KMS-11 (cell line): ENCODE measurements at regions not wholly inside any gene's neighbourhood (a gene's known extent, or its start where the extent isn't known, plus 50 kb on each side); places are given as distances from the start of the nearest gene placed in this dataset.

Source experiments
- H2AFZ ChIP-seq: fragments of 200-600 bp; sonication (generic); 2 replicates; pipeline ENCODE4 v1.6.1; 2016; ENCODE audit warnings: antibody characterized with exemption, mixed run types, low read depth
- H3K27ac ChIP-seq: fragments of 200-600 bp; sonication (generic); 2 replicates; pipeline ENCODE4 v1.6.1; 2016; ENCODE audit warnings: mild to moderate bottlenecking, mixed run types
- H3K27me3 ChIP-seq: fragments of 200-600 bp; sonication (generic); 2 replicates; pipeline ENCODE4 v1.6.1; 2017; ENCODE audit warnings: mild to moderate bottlenecking, low read depth, mixed run types, moderate library complexity; ENCODE audit not compliant: insufficient read depth
- H3K36me3 ChIP-seq: fragments of 200-600 bp; sonication (generic); 2 replicates; pipeline ENCODE4 v1.6.1; 2017; ENCODE audit warnings: mild to moderate bottlenecking, mixed run types; ENCODE audit not compliant: insufficient read depth
- H3K4me1 ChIP-seq: fragments of 200-600 bp; sonication (generic); 2 replicates; pipeline ENCODE4 v1.6.1; 2016; ENCODE audit warnings: mild to moderate bottlenecking, low read depth, mixed run types; ENCODE audit not compliant: poor library complexity, severe bottlenecking
- H3K4me2 ChIP-seq: fragments of 200-600 bp; sonication (generic); 2 replicates; pipeline ENCODE4 v1.7.0; 2016; ENCODE audit warnings: mild to moderate bottlenecking, mixed run types
- H3K4me3 ChIP-seq: fragments of 200-600 bp; sonication (generic); IDR thresholded peaks from 2 replicates; pipeline ENCODE4 v1.6.1; 2017; ENCODE audit warnings: low read depth, low read length, mixed read lengths; ENCODE audit not compliant: insufficient read depth
- H3K79me2 ChIP-seq: fragments of 200-600 bp; sonication (generic); 2 replicates; pipeline ENCODE4 v1.6.1; 2016; ENCODE audit warnings: low read depth, mixed run types; ENCODE audit not compliant: insufficient read depth
- H3K9ac ChIP-seq: fragments of 200-600 bp; sonication (generic); 2 replicates; pipeline ENCODE4 v1.6.1; 2016; ENCODE audit warnings: mild to moderate bottlenecking, mixed run types
- H4K20me1 ChIP-seq: fragments of 200-600 bp; sonication (generic); 2 replicates; pipeline ENCODE4 v1.6.1; 2016; ENCODE audit warnings: mild to moderate bottlenecking, mixed run types; ENCODE audit not compliant: insufficient read depth
- TF ChIP-seq, protein P1 (sequence below): fragments of 200-600 bp; sonication (generic); conservative IDR thresholded peaks from 2 replicates; pipeline ENCODE4 v1.6.1; 2017; ENCODE audit warnings: low read depth, mild to moderate bottlenecking, antibody characterized with exemption, low read length, moderate library complexity, mixed read lengths

DNA sequence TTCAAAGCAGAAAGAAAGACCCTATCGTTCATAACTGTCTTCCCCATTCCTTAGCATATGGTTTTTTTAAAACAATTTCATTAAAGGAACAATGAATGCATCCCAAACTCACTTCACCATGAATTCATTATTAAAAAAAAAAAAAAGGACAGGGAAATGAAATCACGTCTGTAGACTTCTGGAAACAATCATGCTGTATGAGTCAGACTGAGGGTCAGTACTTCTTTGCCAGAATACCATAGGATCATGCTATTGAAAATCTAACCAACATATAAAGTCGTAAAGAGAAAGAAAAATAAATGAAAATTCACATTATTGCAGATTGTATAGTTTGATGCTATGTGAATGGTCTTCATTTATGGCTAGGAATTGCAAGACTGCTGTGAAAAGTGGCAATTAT lies 144.4 kb downstream of the PCDH18 start:
- H3K4me2 ChIP-seq, result no peak overlapping the region
- H3K4me1 ChIP-seq, result peaks cover 8% of the 10 kb centered on the region
- TF ChIP-seq, protein P1, sequence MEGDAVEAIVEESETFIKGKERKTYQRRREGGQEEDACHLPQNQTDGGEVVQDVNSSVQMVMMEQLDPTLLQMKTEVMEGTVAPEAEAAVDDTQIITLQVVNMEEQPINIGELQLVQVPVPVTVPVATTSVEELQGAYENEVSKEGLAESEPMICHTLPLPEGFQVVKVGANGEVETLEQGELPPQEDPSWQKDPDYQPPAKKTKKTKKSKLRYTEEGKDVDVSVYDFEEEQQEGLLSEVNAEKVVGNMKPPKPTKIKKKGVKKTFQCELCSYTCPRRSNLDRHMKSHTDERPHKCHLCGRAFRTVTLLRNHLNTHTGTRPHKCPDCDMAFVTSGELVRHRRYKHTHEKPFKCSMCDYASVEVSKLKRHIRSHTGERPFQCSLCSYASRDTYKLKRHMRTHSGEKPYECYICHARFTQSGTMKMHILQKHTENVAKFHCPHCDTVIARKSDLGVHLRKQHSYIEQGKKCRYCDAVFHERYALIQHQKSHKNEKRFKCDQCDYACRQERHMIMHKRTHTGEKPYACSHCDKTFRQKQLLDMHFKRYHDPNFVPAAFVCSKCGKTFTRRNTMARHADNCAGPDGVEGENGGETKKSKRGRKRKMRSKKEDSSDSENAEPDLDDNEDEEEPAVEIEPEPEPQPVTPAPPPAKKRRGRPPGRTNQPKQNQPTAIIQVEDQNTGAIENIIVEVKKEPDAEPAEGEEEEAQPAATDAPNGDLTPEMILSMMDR, result no peak
- H3K27ac ChIP-seq, result no peak overlapping the region
- no peak overlapping the region for H2AFZ ChIP-seq
- H3K79me2 ChIP-seq, result no peaks in the 10 kb centered on the region
- H3K36me3 ChIP-seq, result no peaks in the 10 kb centered on the region
- H3K27me3 ChIP-seq, result no peaks in the 10 kb centered on the region
- H3K4me3 ChIP-seq, result no peak overlapping the region
- H3K9ac ChIP-seq, result no peak overlapping the region
- H4K20me1 ChIP-seq, result no peaks in the 10 kb centered on the region

DNA sequence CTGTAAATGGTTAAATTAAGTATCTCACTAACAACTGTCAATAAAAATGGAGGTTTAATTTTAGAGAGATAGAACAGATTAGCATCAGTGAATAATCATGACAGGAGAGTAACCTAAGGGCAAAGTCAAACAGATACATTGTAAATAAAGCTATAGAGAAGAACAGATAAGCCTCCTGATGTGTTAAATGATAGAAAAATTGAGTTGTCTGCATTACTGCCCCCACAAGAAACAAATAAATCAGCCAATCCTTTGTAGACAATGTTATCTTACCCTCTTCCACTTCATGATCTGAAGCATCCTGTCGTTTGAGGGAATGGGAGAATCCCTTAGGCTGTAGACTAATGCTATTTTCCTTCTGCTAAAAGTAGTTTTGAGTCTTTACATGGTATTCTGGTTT lies 147.8 kb downstream of the PCDH18 start:
- Histone ChIP-seq H3K9ac (no peak overlapping the region), H3K36me3 (no peaks in the 10 kb centered on the region), H3K4me2 (no peak overlapping the region), H2AFZ (no peak overlapping the region), H3K27ac (no peak overlapping the region), H3K4me3 (no peak overlapping the region), H3K4me1 (no peaks in the 10 kb centered on the region), H3K27me3 (no peaks in the 10 kb centered on the region), H3K79me2 (no peaks in the 10 kb centered on the region), H4K20me1 (no peaks in the 10 kb centered on the region)
- TF ChIP-seq, protein P1, result no peak

DNA sequence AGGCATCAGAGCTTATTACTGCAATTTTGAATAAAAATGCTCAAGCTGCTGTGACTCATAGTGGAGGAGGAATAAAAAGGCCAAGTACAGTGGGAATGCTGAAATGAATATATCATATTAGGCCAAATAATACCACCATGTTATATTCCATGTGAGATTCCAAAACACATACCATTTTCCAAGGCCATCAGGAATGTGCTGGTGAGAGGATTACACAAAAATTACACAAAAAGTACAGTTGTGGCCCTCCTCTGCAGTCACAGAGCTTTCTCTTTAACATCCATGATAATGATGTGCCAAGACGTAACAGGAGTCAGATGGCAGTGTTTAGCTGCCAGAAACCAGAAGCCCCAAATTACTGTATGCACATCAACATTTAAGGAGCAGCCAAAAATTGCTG lies 153.5 kb downstream of the PCDH18 start:
- H3K9ac ChIP-seq, result no peak overlapping the region
- H4K20me1 ChIP-seq, result no peaks in the 10 kb centered on the region
- no peaks in the 10 kb centered on the region for H3K4me1 ChIP-seq
- TF ChIP-seq, protein P1, result no peak
- H3K27me3 ChIP-seq, result no peaks in the 10 kb centered on the region
- no peaks in the 10 kb centered on the region for H3K36me3 ChIP-seq
- H3K4me3 ChIP-seq, result no peak overlapping the region
- H3K27ac ChIP-seq, result no peak overlapping the region
- H3K79me2 ChIP-seq, result no peaks in the 10 kb centered on the region
- no peak overlapping the region for H3K4me2 ChIP-seq
- H2AFZ ChIP-seq, result no peak overlapping the region

DNA sequence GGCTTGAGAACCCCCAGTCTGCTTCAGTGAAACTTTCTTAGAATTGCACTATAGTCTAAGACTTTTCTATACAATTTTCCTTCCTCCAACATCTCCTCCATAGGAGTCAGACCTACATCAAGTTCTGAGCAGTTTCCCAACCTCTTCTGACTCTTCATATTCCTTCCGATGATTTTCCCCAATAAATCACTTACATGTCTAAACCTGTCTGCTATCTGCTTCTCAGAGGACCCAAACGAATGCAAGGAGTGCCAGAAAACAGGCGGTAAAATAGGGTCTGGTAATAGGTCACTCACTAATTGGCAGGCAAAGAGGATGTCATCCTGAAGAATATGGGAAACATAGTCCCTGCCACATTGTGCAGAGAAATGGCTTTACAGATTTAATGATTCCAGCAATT lies 153.9 kb downstream of the PCDH18 start:
- no peak overlapping the region for H3K4me3 ChIP-seq
- no peak overlapping the region for H3K27ac ChIP-seq
- no peak overlapping the region for H3K4me2 ChIP-seq
- H3K9ac ChIP-seq, result no peak overlapping the region
- TF ChIP-seq, protein P1, result no peak
- no peaks in the 10 kb centered on the region for H4K20me1 ChIP-seq
- H2AFZ ChIP-seq, result no peak overlapping the region
- H3K79me2 ChIP-seq, result no peaks in the 10 kb centered on the region
- no peaks in the 10 kb centered on the region for H3K36me3 ChIP-seq
- no peaks in the 10 kb centered on the region for H3K27me3 ChIP-seq
- H3K4me1 ChIP-seq, result no peaks in the 10 kb centered on the region

DNA sequence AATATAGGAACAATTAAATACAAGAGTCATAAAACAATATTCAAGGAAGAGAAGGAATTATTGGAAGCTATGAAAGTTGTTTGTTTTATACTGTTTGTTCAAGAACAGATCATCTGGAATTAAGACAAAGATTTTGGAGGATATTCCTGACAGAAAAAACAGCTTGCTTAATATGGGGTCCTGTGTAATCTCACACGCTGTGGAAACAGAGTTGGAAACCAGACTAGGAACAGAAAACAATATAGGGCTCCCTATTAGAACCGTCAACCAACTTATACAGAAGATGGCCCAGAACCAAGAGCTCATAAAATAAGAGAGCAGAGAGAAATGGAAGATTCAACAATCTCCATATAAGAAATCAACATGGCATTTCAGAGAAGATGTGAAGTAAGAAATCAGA lies 156.0 kb downstream of the PCDH18 start:
- Histone ChIP-seq H3K27me3 (no peaks in the 10 kb centered on the region), H3K4me1 (no peaks in the 10 kb centered on the region), H3K79me2 (no peaks in the 10 kb centered on the region), H3K9ac (no peak overlapping the region), H4K20me1 (no peaks in the 10 kb centered on the region), H3K27ac (no peak overlapping the region), H2AFZ (no peak overlapping the region), H3K36me3 (no peaks in the 10 kb centered on the region), H3K4me2 (no peak overlapping the region), H3K4me3 (no peak overlapping the region)
- TF ChIP-seq, protein P1, result no peak
